GM12865 (cell line): ENCODE measurements at regions not wholly inside any gene's neighbourhood (a gene's known extent, or its start where the extent isn't known, plus 50 kb on each side); places are given as distances from the start of the nearest gene placed in this dataset.
A peak's percentile ranks its signal among the peaks of the same experiment; 100 is the strongest.

ENCODE experiments used
- DNase-seq: peaks from one replicate; pipeline ENCODE4 v3.0.0; 2010; ENCODE audit warnings: low read depth
- H3K4me3 ChIP-seq: 2 replicates; pipeline ENCODE4 v1.5.1; 2011; ENCODE audit warnings: mild to moderate bottlenecking, low read depth, low read length, control low read depth
- CTCF ChIP-seq: IDR thresholded peaks from 2 replicates; pipeline ENCODE4 v1.5.1; 2011; ENCODE audit warnings: low read length, control low read depth, low read depth, inconsistent platforms; ENCODE audit not compliant: insufficient read depth; ENCODE audit errors: missing control alignments

- H3K4me3 ChIP-seq: no peak overlapping the region
- DNase-seq: no peak
- TF ChIP-seq CTCF: no peak
Observed at GRCh38 chrX:20477219-20477618, 210.5 kb upstream of the RPS6KA3 start.

GRCh38 chrX:20472620-20473258 is 206.0 kb upstream of the RPS6KA3 start:
- H3K4me3 ChIP-seq: no peak overlapping the region
- TF ChIP-seq CTCF: no peak
- DNase-seq: no peak

GRCh38 chrX:20472148-20472547 is 205.4 kb upstream of the RPS6KA3 start:
- DNase-seq: no peak
- TF ChIP-seq CTCF: no peak

GRCh38 chrX:20471483-20471882 is 204.8 kb upstream of the RPS6KA3 start:
- no peak for DNase-seq
- no peak overlapping the region for H3K4me3 ChIP-seq
- no peak for TF ChIP-seq CTCF

More at GRCh38 chrX:20472148-20472547, 205.4 kb upstream of the RPS6KA3 start:
- no peak overlapping the region for H3K4me3 ChIP-seq

- no peak overlapping the region for H3K4me3 ChIP-seq
- no peak for TF ChIP-seq CTCF
- DNase-seq: peak; percentile 5
Observed at GRCh38 chrX:20463296-20464075, 196.8 kb upstream of the RPS6KA3 start.

- TF ChIP-seq CTCF: no peak
Observed at GRCh38 chrX:20461576-20461975, 194.9 kb upstream of the RPS6KA3 start.

More at GRCh38 chrX:20461576-20461975, 194.9 kb upstream of the RPS6KA3 start:
- no peak overlapping the region for H3K4me3 ChIP-seq
- DNase-seq: no peak
